ENCODE measurements at regions not wholly inside any gene's neighbourhood (a gene's known extent, or its start where the extent isn't known, plus 50 kb on each side); places are given as distances from the start of the nearest gene placed in this dataset.

- H3K27me3 ChIP-seq = no peaks in the 10 kb centered on the region
- no peak for DNase-seq
- TF ChIP-seq POLR2A (IDR thresholded peaks at IDR 0.05) (no peak), CTCF (IDR thresholded peaks at IDR 0.05) (no peak)
- no peaks in the 10 kb centered on the region for H3K9me3 ChIP-seq
- H3K4me3 ChIP-seq = no peak overlapping the region
- no peaks in the 10 kb centered on the region for H3K4me1 ChIP-seq
- intact Hi-C loops (cut with DNase I; ENCODE audit: low total_unique reads) = no loop called here
- WGBS, 2 donors = 59 to 66% methylated on average over 5 of the region's 5 CpGs
- no peak overlapping the region for H3K27ac ChIP-seq
- H3K36me3 ChIP-seq (ENCODE audit: low read depth, missing control alignments) = no peaks in the 10 kb centered on the region
Measured at GRCh38 chr11:29669310-29669709, 347.5 kb downstream of the KCNA4 start.

GRCh38 chr11:29657709-29658108 lies 359.1 kb downstream of the KCNA4 start:
- H3K27ac ChIP-seq = no peak overlapping the region
- H3K4me3 ChIP-seq = no peak overlapping the region
- WGBS, 2 donors = 43 to 49% methylated on average over 2 of the region's 2 CpGs
- H3K36me3 ChIP-seq (ENCODE audit: low read depth, missing control alignments) = no peaks in the 10 kb centered on the region
- H3K4me1 ChIP-seq = no peaks in the 10 kb centered on the region
- intact Hi-C loops (cut with DNase I; ENCODE audit: low total_unique reads) = no loop called here
- no peaks in the 10 kb centered on the region for H3K27me3 ChIP-seq
- TF ChIP-seq POLR2A (IDR thresholded peaks at IDR 0.05) (no peak), CTCF (IDR thresholded peaks at IDR 0.05) (no peak)
- DNase-seq = peak; percentile 77
- H3K9me3 ChIP-seq = no peaks in the 10 kb centered on the region

GRCh38 chr11:29656597-29656996 lies 360.2 kb downstream of the KCNA4 start:
- Histone ChIP-seq H3K4me1 (no peaks in the 10 kb centered on the region), H3K9me3 (no peaks in the 10 kb centered on the region), H3K27me3 (no peaks in the 10 kb centered on the region), H3K27ac (no peak overlapping the region), H3K36me3 (ENCODE audit: low read depth, missing control alignments) (no peaks in the 10 kb centered on the region), H3K4me3 (no peak overlapping the region)
- no peak for TF ChIP-seq CTCF (IDR thresholded peaks at IDR 0.05)
- no peak for TF ChIP-seq POLR2A (IDR thresholded peaks at IDR 0.05)
- intact Hi-C loops (cut with DNase I; ENCODE audit: low total_unique reads) = no loop called here
- peak; percentile 28 for DNase-seq
- WGBS, 2 donors = 31 to 34% methylated on average over 3 of the region's 3 CpGs

GRCh38 chr11:29645373-29645772 lies 371.5 kb downstream of the KCNA4 start:
- WGBS, 2 donors = 100% methylated on average over 1 of the region's 1 CpG
- H3K9me3 ChIP-seq = no peaks in the 10 kb centered on the region
- intact Hi-C loops (cut with DNase I; ENCODE audit: low total_unique reads) = no loop called here

More at GRCh38 chr11:29645373-29645772, 371.5 kb downstream of the KCNA4 start:
- no peaks in the 10 kb centered on the region for H3K36me3 ChIP-seq (ENCODE audit: low read depth, missing control alignments)
- TF ChIP-seq POLR2A (IDR thresholded peaks at IDR 0.05) = no peak
- no peak for TF ChIP-seq CTCF (IDR thresholded peaks at IDR 0.05)
- no peaks in the 10 kb centered on the region for H3K27me3 ChIP-seq
- no peaks in the 10 kb centered on the region for H3K4me1 ChIP-seq
- no peak overlapping the region for H3K27ac ChIP-seq
- no peak for DNase-seq
- H3K4me3 ChIP-seq = no peak overlapping the region
